Endothelial cell (in vitro differentiated cells): ENCODE measurements at regions not wholly inside any gene's neighbourhood (a gene's known extent, or its start where the extent isn't known, plus 50 kb on each side); places are given as distances from the start of the nearest gene placed in this dataset.

Experiments used
- DNase-seq: peaks from one replicate; pipeline ENCODE4 v3.0.0; 2021; ENCODE audit warnings: low spot score
- H3K27ac Mint-ChIP-seq: one replicate; pipeline ENCODE4 v1.8.0; 2021; ENCODE audit warnings: mixed read lengths, inconsistent platforms; ENCODE audit not compliant: unreplicated experiment
- H3K27me3 Mint-ChIP-seq: one replicate; pipeline ENCODE4 v1.8.0; 2021; ENCODE audit warnings: mild to moderate bottlenecking, moderate library complexity, mixed read lengths, inconsistent platforms; ENCODE audit not compliant: unreplicated experiment
- H3K36me3 Mint-ChIP-seq: one replicate; pipeline ENCODE4 v1.8.0; 2021; ENCODE audit warnings: mild to moderate bottlenecking, low read depth, mixed read lengths, inconsistent platforms; ENCODE audit not compliant: unreplicated experiment
- H3K4me1 Mint-ChIP-seq: one replicate; pipeline ENCODE4 v1.8.0; 2021; ENCODE audit warnings: mild to moderate bottlenecking, mixed read lengths, inconsistent platforms; ENCODE audit not compliant: unreplicated experiment
- H3K4me3 Mint-ChIP-seq: one replicate; pipeline ENCODE4 v1.8.0; 2021; ENCODE audit warnings: mild to moderate bottlenecking, mixed read lengths, inconsistent platforms; ENCODE audit not compliant: unreplicated experiment
- H3K9me3 Mint-ChIP-seq: one replicate; pipeline ENCODE4 v1.8.0; 2021; ENCODE audit warnings: mixed read lengths, inconsistent platforms; ENCODE audit not compliant: unreplicated experiment
- CTCF ChIP-seq: fragments of 200-600 bp; sonication (generic); IDR thresholded peaks from one replicate; pipeline ENCODE4 v1.5.0; 2021; ENCODE audit warnings: antibody characterized with exemption; ENCODE audit not compliant: unreplicated experiment

GRCh38 chr6:138576313-138576712, 77.0 kb upstream of the NHSL1 start:
- no peak overlapping the region for H3K27ac Mint-ChIP-seq
- peaks cover 6% of the 10 kb centered on the region for H3K4me1 Mint-ChIP-seq
- no peaks in the 10 kb centered on the region for H3K27me3 Mint-ChIP-seq
- H3K36me3 Mint-ChIP-seq, result no peaks in the 10 kb centered on the region
- H3K9me3 Mint-ChIP-seq, result no peaks in the 10 kb centered on the region
- no peak for TF ChIP-seq CTCF
- H3K4me3 Mint-ChIP-seq, result no peak overlapping the region
- no peak for DNase-seq

DNA sequence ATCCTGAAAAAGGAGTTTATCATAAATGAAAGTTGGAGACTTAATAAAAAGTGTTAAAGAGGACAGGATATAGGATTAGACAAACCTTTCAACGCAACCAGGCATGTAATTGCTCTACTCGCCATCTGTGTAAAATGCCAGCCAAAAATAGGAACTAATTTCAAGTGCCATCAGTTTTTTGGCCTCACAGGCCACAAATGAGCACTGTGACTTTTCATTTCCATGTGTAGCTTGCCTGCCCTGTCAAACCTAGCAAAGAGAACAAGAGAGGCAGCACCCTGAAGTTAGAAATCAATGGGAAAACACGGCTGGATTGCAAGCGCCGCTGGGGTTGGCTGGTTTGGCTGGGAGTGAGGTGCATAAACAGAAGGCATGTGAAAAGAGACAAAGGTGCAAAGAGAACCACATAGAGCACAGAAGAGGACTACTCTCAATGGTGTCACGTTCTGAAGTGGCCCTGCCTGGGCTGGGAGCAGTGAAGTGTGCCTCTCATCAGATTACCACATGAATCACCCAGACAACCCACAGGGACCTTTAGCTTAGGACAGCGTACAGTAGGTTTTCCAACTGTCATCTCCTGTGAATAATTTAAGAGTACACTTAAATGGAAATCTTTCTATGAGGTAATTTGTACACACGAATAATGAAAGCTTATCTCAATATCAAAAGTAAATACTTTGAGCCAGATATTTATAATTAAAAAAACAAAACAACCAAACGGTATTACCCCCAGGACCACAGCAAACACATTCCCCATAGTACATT, 78.0 kb upstream of the NHSL1 start:
- Mint-ChIP-seq H3K4me3 (no peak overlapping the region), H3K27ac (no peak overlapping the region), H3K27me3 (no peaks in the 10 kb centered on the region), H3K4me1 (peaks cover 6% of the 10 kb centered on the region), H3K9me3 (no peaks in the 10 kb centered on the region), H3K36me3 (no peaks in the 10 kb centered on the region)
- TF ChIP-seq CTCF, result no peak
- DNase-seq, result no peak

- Mint-ChIP-seq H3K4me1 (peaks cover 17% of the 10 kb centered on the region), H3K36me3 (no peaks in the 10 kb centered on the region)
Measured at GRCh38 chr6:138580040-138580439, 80.7 kb upstream of the NHSL1 start.

DNA sequence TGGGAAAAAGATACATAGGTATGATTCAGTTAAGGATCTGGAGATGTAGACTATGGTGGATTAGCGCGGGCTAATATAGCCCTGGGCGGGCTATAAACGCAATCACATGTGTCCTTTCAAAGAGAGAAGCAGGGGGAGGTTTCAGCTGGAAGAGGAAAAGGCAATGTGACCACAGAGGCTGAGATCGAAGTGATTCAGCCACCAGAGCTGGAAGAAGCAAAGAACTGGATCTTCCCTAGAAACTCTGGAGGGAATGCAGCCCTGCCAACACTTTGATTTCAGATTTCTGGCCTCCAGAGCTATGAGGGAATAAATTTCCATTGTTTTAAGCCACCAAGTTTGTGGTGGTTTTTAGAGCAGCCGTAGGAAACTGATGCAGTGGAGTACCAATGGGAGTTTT, 81.5 kb upstream of the NHSL1 start:
- no peaks in the 10 kb centered on the region for H3K36me3 Mint-ChIP-seq

More at GRCh38 chr6:138580040-138580439, 80.7 kb upstream of the NHSL1 start:
- no peak for TF ChIP-seq CTCF
- no peak overlapping the region for H3K27ac Mint-ChIP-seq
- H3K4me3 Mint-ChIP-seq, result no peak overlapping the region
- H3K27me3 Mint-ChIP-seq, result no peaks in the 10 kb centered on the region
- no peaks in the 10 kb centered on the region for H3K9me3 Mint-ChIP-seq
- DNase-seq, result no peak

More for the DNA sequence above, 81.5 kb upstream of the NHSL1 start:
- TF ChIP-seq CTCF, result no peak
- H3K4me3 Mint-ChIP-seq, result no peak overlapping the region
- no peaks in the 10 kb centered on the region for H3K9me3 Mint-ChIP-seq
- H3K27me3 Mint-ChIP-seq, result no peaks in the 10 kb centered on the region
- DNase-seq, result no peak
- H3K4me1 Mint-ChIP-seq, result peaks cover 11% of the 10 kb centered on the region
- no peak overlapping the region for H3K27ac Mint-ChIP-seq
